ENCODE measurements at regions not wholly inside any gene's neighbourhood (a gene's known extent, or its start where the extent isn't known, plus 50 kb on each side); places are given as distances from the start of the nearest gene placed in this dataset.

GRCh38 chr3:105033081-105033480 is 333.6 kb upstream of the ALCAM start:
- no peak for TF ChIP-seq POLR2A (IDR thresholded peaks at IDR 0.05; ENCODE audit: low read length)
- no peak for TF ChIP-seq GATA1 (IDR thresholded peaks at IDR 0.05; ENCODE audit: low read depth, low read length)
